Esophagus squamous epithelium (tissue), 4 donors: ENCODE measurements at regions not wholly inside any gene's neighbourhood (a gene's known extent, or its start where the extent isn't known, plus 50 kb on each side); places are given as distances from the start of the nearest gene placed in this dataset.

ENCODE experiments used
- CTCF ChIP-seq, 6 experiments: fragments of 450-650 bp in 4 of 6; fragments of 200-600 bp in 2 of 6; sonication (generic) in 2 of 6; IDR thresholded peaks; one replicate each; pipeline ENCODE4 v1.5.1; 2016 to 2019; ENCODE audit warnings: antibody characterized with exemption in 6 of 6, mild to moderate bottlenecking in 4 of 6, moderate library complexity in 4 of 6
- POLR2A ChIP-seq, 4 donors: fragments of 450-650 bp; IDR thresholded peaks; one replicate each; pipeline ENCODE4 v1.6.1; 2017; ENCODE audit warnings: antibody characterized with exemption in 4 of 4, mild to moderate bottlenecking in 4 of 4, moderate library complexity in 3 of 4

GRCh38 chr4:111811661-111812060 is 333.6 kb upstream of the FAM241A start:
- TF ChIP-seq CTCF (IDR thresholded peaks at IDR 0.05) = no peak
- no peak for TF ChIP-seq POLR2A (IDR thresholded peaks at IDR 0.05)
